ENCODE measurements at regions not wholly inside any gene's neighbourhood (a gene's known extent, or its start where the extent isn't known, plus 50 kb on each side); places are given as distances from the start of the nearest gene placed in this dataset.

DNA sequence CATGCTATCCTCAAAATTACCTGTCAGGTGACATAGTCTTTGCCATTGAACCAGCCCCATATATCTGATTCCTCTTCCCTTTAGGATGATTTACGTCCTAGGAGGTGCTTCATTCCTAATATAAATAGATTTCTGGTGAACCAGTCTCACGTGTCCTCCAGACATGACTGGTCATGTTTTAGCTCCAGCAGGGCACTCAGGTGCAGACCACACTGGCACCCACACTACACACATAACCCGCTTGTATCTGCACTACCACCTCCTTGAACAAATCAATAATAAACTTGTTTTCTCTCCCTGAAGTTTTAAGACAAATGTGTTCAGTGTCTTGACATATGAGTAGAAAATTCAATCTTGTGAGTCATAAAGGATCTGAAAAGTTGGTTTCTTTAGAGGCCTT, 155.5 kb downstream of the GOLIM4 start:
- H3K9me3 ChIP-seq (ENCODE audit: insufficient read depth, low read depth, low read length): no peaks in the 10 kb centered on the region
- no peak overlapping the region for H3K14ac ChIP-seq (ENCODE audit: low read length)
- no peak overlapping the region for H3K18ac ChIP-seq (ENCODE audit: low read length)
- H3K4ac ChIP-seq (ENCODE audit: low read depth, low read length): no peak overlapping the region
- H2BK5ac ChIP-seq (ENCODE audit: low read depth, low read length, poor library complexity): no peak overlapping the region
- no peak overlapping the region for H2AK5ac ChIP-seq (ENCODE audit: low read length)
- no peaks in the 10 kb centered on the region for H3K27me3 ChIP-seq (ENCODE audit: insufficient read depth, low read length)
- H3K4me2 ChIP-seq (ENCODE audit: low read length): no peak overlapping the region
- no peak for DNase-seq
- no peak overlapping the region for H3K23ac ChIP-seq (ENCODE audit: low read length)
- no peak overlapping the region for H3K9ac ChIP-seq (ENCODE audit: low read length)
- H2BK120ac ChIP-seq (ENCODE audit: insufficient read depth, low read length, poor library complexity): no peak overlapping the region
- H3K27ac ChIP-seq (ENCODE audit: low read depth, low read length): no peak overlapping the region
- no peak overlapping the region for H2BK12ac ChIP-seq (ENCODE audit: low read length)
- H3K4me1 ChIP-seq (ENCODE audit: control insufficient read depth in 1 of 2, insufficient read depth in 2 of 2, low read length in 2 of 2): no peaks in the 10 kb centered on the region
- H4K8ac ChIP-seq (ENCODE audit: low read depth, low read length): no peak overlapping the region
- WGBS (ENCODE audit: extremely low coverage, insufficient coverage, insufficient read length): no CpG with 5 or more reads among the region's 3 CpGs
- no peaks in the 10 kb centered on the region for H3K79me2 ChIP-seq (ENCODE audit: control insufficient read depth, insufficient read depth, low read length, poor library complexity)
- H3K4me3 ChIP-seq (ENCODE audit: low read depth, low read length): no peak overlapping the region
- no peak overlapping the region for H2AFZ ChIP-seq (ENCODE audit: insufficient read depth, low read length, poor library complexity)
- no peak overlapping the region for H4K12ac ChIP-seq (ENCODE audit: low read depth, low read length)
- no peaks in the 10 kb centered on the region for H3K36me3 ChIP-seq (ENCODE audit: control insufficient read depth in 1 of 2, insufficient read depth in 2 of 2, low read length in 2 of 2)
- H4K91ac ChIP-seq (ENCODE audit: low read depth, low read length): no peak overlapping the region
- H3K79me1 ChIP-seq (ENCODE audit: low read length): no peaks in the 10 kb centered on the region

DNA sequence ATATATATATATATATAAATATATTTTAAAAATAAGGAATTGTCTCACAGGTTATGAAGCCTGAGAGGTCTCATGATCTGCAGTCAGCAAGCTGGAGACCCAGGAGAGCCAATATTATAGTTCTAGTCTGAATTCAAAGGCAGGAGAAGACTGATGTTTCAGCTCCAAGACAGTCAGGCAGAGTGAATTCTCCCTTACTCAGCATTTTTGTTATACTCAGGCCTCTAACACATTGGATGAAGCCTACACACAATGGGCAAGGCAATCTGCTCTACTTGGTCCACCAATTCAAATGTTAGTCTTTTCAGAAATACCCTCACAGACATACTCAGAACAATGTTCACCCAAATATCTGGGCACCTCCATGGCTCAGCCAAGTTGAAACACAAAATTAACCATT, 157.2 kb downstream of the GOLIM4 start:
- H3K9me3 ChIP-seq (ENCODE audit: insufficient read depth, low read depth, low read length): no peaks in the 10 kb centered on the region
- no peak overlapping the region for H2BK5ac ChIP-seq (ENCODE audit: low read depth, low read length, poor library complexity)
- no peak overlapping the region for H4K91ac ChIP-seq (ENCODE audit: low read depth, low read length)
- H3K9ac ChIP-seq (ENCODE audit: low read length): no peak overlapping the region
- no peak overlapping the region for H2AFZ ChIP-seq (ENCODE audit: insufficient read depth, low read length, poor library complexity)
- H3K27me3 ChIP-seq (ENCODE audit: insufficient read depth, low read length): no peaks in the 10 kb centered on the region
- H3K4me3 ChIP-seq (ENCODE audit: low read depth, low read length): no peak overlapping the region
- H4K8ac ChIP-seq (ENCODE audit: low read depth, low read length): no peak overlapping the region
- no peak overlapping the region for H2BK12ac ChIP-seq (ENCODE audit: low read length)
- H3K4me2 ChIP-seq (ENCODE audit: low read length): no peak overlapping the region
- no peak overlapping the region for H3K27ac ChIP-seq (ENCODE audit: low read depth, low read length)
- no peak overlapping the region for H2AK5ac ChIP-seq (ENCODE audit: low read length)
- no peak overlapping the region for H3K23ac ChIP-seq (ENCODE audit: low read length)
- H3K18ac ChIP-seq (ENCODE audit: low read length): no peak overlapping the region
- H3K79me1 ChIP-seq (ENCODE audit: low read length): no peaks in the 10 kb centered on the region
- H4K12ac ChIP-seq (ENCODE audit: low read depth, low read length): no peak overlapping the region
- H3K14ac ChIP-seq (ENCODE audit: low read length): no peak overlapping the region
- H3K4me1 ChIP-seq (ENCODE audit: control insufficient read depth in 1 of 2, insufficient read depth in 2 of 2, low read length in 2 of 2): no peaks in the 10 kb centered on the region
- H3K79me2 ChIP-seq (ENCODE audit: control insufficient read depth, insufficient read depth, low read length, poor library complexity): no peaks in the 10 kb centered on the region
- no peaks in the 10 kb centered on the region for H3K36me3 ChIP-seq (ENCODE audit: control insufficient read depth in 1 of 2, insufficient read depth in 2 of 2, low read length in 2 of 2)
- no peak overlapping the region for H2BK120ac ChIP-seq (ENCODE audit: insufficient read depth, low read length, poor library complexity)
- no peak overlapping the region for H3K4ac ChIP-seq (ENCODE audit: low read depth, low read length)
- DNase-seq: no peak

DNA sequence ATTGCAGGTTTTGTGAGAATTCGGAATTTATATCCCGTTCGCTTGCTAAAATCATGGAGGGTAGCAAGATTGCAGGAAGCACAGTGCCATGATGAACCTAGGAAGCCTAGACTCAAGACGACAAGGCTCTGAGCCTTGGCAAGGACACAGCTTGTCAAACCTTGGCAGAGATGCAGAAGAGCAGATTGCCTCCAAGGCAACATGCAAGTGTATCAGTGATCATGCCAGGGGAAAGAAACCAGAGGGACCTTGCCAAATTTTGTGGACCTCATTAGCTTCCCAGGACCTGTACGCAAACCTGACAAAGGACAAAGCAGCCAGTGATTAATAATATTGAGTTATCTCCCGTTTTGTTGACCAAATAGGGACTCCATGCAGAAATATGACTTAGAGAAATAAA, 159.7 kb downstream of the GOLIM4 start:
- H2BK120ac ChIP-seq (ENCODE audit: insufficient read depth, low read length, poor library complexity): no peak overlapping the region
- no peaks in the 10 kb centered on the region for H3K36me3 ChIP-seq (ENCODE audit: control insufficient read depth in 1 of 2, insufficient read depth in 2 of 2, low read length in 2 of 2)
- H3K4me3 ChIP-seq (ENCODE audit: low read depth, low read length): no peak overlapping the region
- WGBS (ENCODE audit: extremely low coverage, insufficient coverage, insufficient read length): no CpG with 5 or more reads among the region's 6 CpGs
- no peak overlapping the region for H3K14ac ChIP-seq (ENCODE audit: low read length)
- H2AFZ ChIP-seq (ENCODE audit: insufficient read depth, low read length, poor library complexity): no peak overlapping the region
- H4K8ac ChIP-seq (ENCODE audit: low read depth, low read length): no peak overlapping the region
- H2BK5ac ChIP-seq (ENCODE audit: low read depth, low read length, poor library complexity): no peak overlapping the region
- H3K4me2 ChIP-seq (ENCODE audit: low read length): no peak overlapping the region
- H3K79me1 ChIP-seq (ENCODE audit: low read length): no peaks in the 10 kb centered on the region
- H4K91ac ChIP-seq (ENCODE audit: low read depth, low read length): no peak overlapping the region
- H3K27ac ChIP-seq (ENCODE audit: low read depth, low read length): no peak overlapping the region
- no peaks in the 10 kb centered on the region for H3K4me1 ChIP-seq (ENCODE audit: control insufficient read depth in 1 of 2, insufficient read depth in 2 of 2, low read length in 2 of 2)
- H2BK12ac ChIP-seq (ENCODE audit: low read length): no peak overlapping the region
- no peak overlapping the region for H4K12ac ChIP-seq (ENCODE audit: low read depth, low read length)
- no peaks in the 10 kb centered on the region for H3K79me2 ChIP-seq (ENCODE audit: control insufficient read depth, insufficient read depth, low read length, poor library complexity)
- no peak overlapping the region for H3K4ac ChIP-seq (ENCODE audit: low read depth, low read length)
- H3K9ac ChIP-seq (ENCODE audit: low read length): no peak overlapping the region
- H3K27me3 ChIP-seq (ENCODE audit: insufficient read depth, low read length): no peaks in the 10 kb centered on the region
- H2AK5ac ChIP-seq (ENCODE audit: low read length): no peak overlapping the region
- H3K18ac ChIP-seq (ENCODE audit: low read length): no peak overlapping the region
- no peak overlapping the region for H3K23ac ChIP-seq (ENCODE audit: low read length)
- no peaks in the 10 kb centered on the region for H3K9me3 ChIP-seq (ENCODE audit: insufficient read depth, low read depth, low read length)
- no peak for DNase-seq

DNA sequence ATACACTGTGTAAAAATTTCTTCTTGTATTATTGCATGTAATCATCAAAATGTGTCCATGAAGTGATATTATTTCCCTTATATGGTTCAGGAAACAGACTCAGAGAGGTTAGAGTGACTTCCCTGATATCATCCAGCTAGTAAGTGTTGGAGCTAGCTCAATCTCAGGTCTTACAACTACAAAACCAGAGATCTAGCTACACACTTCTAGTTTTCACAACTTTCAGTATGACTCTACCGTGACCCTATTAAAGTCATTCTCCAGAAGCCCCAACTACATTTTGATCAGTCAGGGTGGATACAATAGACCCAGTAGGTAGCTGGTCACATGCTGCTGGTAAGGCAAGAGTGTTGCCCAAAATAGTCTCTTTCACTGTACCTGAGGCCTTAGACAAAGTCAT, 165.3 kb downstream of the GOLIM4 start:
- Histone ChIP-seq H3K18ac (ENCODE audit: low read length) (no peak overlapping the region), H2BK120ac (ENCODE audit: insufficient read depth, low read length, poor library complexity) (no peak overlapping the region), H3K14ac (ENCODE audit: low read length) (no peak overlapping the region), H3K4me2 (ENCODE audit: low read length) (no peak overlapping the region), H2BK12ac (ENCODE audit: low read length) (no peak overlapping the region), H3K9me3 (ENCODE audit: insufficient read depth, low read depth, low read length) (no peaks in the 10 kb centered on the region), H3K79me2 (ENCODE audit: control insufficient read depth, insufficient read depth, low read length, poor library complexity) (no peaks in the 10 kb centered on the region), H4K12ac (ENCODE audit: low read depth, low read length) (no peak overlapping the region), H2BK5ac (ENCODE audit: low read depth, low read length, poor library complexity) (no peak overlapping the region), H2AFZ (ENCODE audit: insufficient read depth, low read length, poor library complexity) (no peak overlapping the region), H2AK5ac (ENCODE audit: low read length) (no peak overlapping the region), H3K27ac (ENCODE audit: low read depth, low read length) (no peak overlapping the region), H3K4me1 (ENCODE audit: control insufficient read depth in 1 of 2, insufficient read depth in 2 of 2, low read length in 2 of 2) (no peaks in the 10 kb centered on the region), H3K79me1 (ENCODE audit: low read length) (no peaks in the 10 kb centered on the region), H4K91ac (ENCODE audit: low read depth, low read length) (no peak overlapping the region), H3K36me3 (ENCODE audit: control insufficient read depth in 1 of 2, insufficient read depth in 2 of 2, low read length in 2 of 2) (no peaks in the 10 kb centered on the region), H3K23ac (ENCODE audit: low read length) (no peak overlapping the region), H3K4ac (ENCODE audit: low read depth, low read length) (no peak overlapping the region), H3K27me3 (ENCODE audit: insufficient read depth, low read length) (no peaks in the 10 kb centered on the region), H3K9ac (ENCODE audit: low read length) (no peak overlapping the region), H4K8ac (ENCODE audit: low read depth, low read length) (no peak overlapping the region), H3K4me3 (ENCODE audit: low read depth, low read length) (no peak overlapping the region)
- DNase-seq: no peak
- no CpG with 5 or more reads among the region's 1 CpG for WGBS (ENCODE audit: extremely low coverage, insufficient coverage, insufficient read length)

DNA sequence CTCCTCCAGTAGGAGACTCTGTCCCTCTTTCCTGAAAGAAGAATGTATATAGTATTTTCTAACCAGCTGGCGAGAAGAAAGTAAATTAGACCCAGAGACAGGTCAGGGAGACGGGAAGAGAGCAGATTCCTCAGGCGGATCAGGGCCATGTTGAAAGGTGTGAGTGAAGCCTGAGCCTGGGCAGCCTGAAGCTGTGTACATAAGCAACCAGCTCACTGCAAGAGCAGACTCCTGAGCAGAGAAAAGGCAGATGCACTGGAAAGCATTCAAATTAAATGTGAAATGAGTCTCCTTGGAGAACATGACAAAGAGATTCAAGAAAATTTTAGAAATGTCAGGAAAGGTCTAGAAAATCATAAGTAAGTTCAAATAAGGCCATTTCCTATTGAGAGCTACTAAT, 165.8 kb downstream of the GOLIM4 start:
- Histone ChIP-seq H4K12ac (ENCODE audit: low read depth, low read length) (no peak overlapping the region), H3K4me2 (ENCODE audit: low read length) (no peak overlapping the region), H2AK5ac (ENCODE audit: low read length) (no peak overlapping the region), H2BK12ac (ENCODE audit: low read length) (no peak overlapping the region), H3K9ac (ENCODE audit: low read length) (no peak overlapping the region), H3K4me3 (ENCODE audit: low read depth, low read length) (no peak overlapping the region), H3K4me1 (ENCODE audit: control insufficient read depth in 1 of 2, insufficient read depth in 2 of 2, low read length in 2 of 2) (no peaks in the 10 kb centered on the region), H4K8ac (ENCODE audit: low read depth, low read length) (no peak overlapping the region), H3K18ac (ENCODE audit: low read length) (no peak overlapping the region), H3K14ac (ENCODE audit: low read length) (no peak overlapping the region), H3K36me3 (ENCODE audit: control insufficient read depth in 1 of 2, insufficient read depth in 2 of 2, low read length in 2 of 2) (no peaks in the 10 kb centered on the region), H3K27ac (ENCODE audit: low read depth, low read length) (no peak overlapping the region), H3K79me2 (ENCODE audit: control insufficient read depth, insufficient read depth, low read length, poor library complexity) (no peaks in the 10 kb centered on the region), H4K91ac (ENCODE audit: low read depth, low read length) (no peak overlapping the region), H3K27me3 (ENCODE audit: insufficient read depth, low read length) (no peaks in the 10 kb centered on the region), H3K79me1 (ENCODE audit: low read length) (no peaks in the 10 kb centered on the region), H2AFZ (ENCODE audit: insufficient read depth, low read length, poor library complexity) (no peak overlapping the region), H3K23ac (ENCODE audit: low read length) (no peak overlapping the region), H2BK5ac (ENCODE audit: low read depth, low read length, poor library complexity) (no peak overlapping the region), H3K4ac (ENCODE audit: low read depth, low read length) (no peak overlapping the region), H2BK120ac (ENCODE audit: insufficient read depth, low read length, poor library complexity) (no peak overlapping the region), H3K9me3 (ENCODE audit: insufficient read depth, low read depth, low read length) (no peaks in the 10 kb centered on the region)
- no peak for DNase-seq
- no CpG with 5 or more reads among the region's 3 CpGs for WGBS (ENCODE audit: extremely low coverage, insufficient coverage, insufficient read length)
